ENCODE measurements at regions not wholly inside any gene's neighbourhood (a gene's known extent, or its start where the extent isn't known, plus 50 kb on each side); places are given as distances from the start of the nearest gene placed in this dataset.

DNA sequence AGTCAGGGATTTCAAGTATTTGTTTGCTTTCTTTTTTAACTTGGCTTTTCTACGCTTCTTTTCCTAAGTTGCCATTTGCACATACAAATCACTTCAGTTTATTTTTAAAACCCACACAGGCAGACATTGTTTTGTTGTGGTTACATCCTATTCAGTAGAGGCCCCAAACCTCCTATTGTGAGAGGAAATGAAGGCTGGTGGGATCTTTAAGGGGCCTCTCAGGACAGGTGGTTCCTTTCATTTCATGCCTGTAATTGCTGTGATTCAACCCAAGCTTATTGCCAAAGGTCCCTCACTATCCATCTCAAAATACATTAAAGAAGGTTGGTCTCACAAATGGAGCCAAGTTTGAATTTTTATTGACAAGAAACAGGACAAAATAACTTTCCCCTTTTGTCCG, 257.1 kb downstream of the ADAMTS20 start:
- DNase-seq (ENCODE audit: low spot score) = no peak

DNA sequence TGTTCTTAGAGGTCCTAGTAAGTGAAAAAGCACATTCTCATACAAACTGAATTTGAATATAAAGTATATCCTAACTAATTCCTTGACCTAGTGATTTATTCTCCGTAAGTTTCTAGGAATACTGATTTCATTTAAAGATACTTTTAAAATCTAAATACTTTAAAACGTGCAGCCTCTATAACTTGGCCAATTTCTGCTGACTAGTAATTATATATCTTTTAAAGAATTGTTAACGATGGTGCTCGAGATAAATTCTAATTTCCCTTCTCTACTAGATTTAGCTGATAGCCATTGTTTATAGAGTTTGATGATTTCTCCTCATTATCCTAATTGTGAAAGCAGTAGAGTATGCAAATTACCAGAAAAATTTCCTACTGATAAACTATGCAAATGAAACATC, 257.9 kb downstream of the ADAMTS20 start:
- DNase-seq (ENCODE audit: low spot score) = no peak

DNA sequence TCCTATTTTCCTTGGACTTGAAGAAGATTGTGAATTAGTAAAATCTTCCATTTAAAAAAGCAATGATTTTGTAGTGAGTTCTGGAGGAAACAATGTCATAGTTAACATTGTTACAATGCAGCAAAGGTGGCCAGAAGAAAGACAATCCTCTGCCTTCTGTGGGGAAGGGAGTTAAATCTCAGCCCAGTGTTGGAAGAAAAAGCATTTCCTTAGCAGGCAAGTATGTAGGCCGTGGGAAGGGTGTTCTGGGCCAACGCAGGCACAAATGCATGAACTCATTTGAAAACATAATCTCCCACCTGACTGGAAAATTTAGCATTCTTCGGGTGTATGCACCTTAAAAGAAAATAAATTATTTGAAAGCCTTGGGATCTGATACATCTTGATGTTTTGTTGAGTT, 258.6 kb downstream of the ADAMTS20 start:
- no peak for DNase-seq (ENCODE audit: low spot score)

DNA sequence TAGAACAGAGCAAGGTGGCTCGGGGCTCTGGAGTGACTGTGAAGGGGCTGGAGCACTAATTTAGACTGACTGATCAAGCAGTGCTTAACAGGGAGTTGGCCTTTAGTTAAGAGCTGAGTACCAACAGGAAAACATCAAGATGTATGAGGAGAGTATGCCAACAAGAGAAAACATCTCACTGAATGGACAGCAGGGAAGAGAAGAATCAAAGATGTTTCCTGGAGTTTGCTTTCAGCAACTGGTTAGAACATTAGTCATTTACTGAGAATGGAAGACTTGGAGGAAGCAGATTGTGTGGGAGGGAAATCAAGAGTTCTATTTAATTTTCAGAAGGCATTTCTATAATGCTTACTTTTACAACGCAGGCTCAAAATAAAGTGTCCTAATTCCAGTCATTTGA, 259.3 kb downstream of the ADAMTS20 start:
- DNase-seq (ENCODE audit: low spot score) = peak; percentile 35

DNA sequence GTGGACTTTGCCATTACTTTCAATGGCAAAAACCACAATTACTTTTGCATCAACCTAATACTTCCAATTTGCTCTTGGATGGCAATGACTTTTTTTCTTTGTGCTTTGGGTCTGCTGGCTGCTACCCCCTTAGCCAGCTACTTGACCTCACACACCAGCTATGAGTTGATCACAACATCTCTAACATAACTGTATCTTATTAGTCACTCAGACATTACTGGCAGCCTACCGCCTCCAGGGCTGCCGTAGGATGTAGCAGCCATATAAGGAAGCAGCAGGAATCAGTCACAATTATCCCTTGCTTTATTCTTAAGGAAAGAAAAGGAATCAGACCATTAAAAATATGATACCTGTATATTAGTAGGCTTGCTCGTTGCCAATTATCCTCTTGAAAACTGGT, 260.5 kb downstream of the ADAMTS20 start:
- DNase-seq (ENCODE audit: low spot score) = peak; percentile 23

DNA sequence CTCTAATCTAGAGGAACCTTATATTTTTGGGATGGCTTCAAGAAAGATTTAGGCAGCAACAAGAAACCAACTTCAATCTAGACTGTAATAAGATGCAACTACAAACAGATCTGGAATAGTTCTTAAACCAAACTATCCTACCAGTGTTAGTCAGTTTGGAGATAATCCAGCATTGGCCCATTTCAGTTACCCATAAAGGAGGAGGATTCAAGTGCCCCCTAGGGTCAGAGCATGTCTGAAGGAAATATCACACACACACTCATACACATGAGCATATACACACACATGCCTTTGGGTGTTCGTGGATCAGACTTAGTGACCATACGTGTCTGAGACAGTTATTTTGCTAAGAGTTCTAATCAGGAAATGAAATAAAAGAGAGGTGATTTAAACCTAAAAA, 261.2 kb downstream of the ADAMTS20 start:
- no peak for DNase-seq (ENCODE audit: low spot score)

DNA sequence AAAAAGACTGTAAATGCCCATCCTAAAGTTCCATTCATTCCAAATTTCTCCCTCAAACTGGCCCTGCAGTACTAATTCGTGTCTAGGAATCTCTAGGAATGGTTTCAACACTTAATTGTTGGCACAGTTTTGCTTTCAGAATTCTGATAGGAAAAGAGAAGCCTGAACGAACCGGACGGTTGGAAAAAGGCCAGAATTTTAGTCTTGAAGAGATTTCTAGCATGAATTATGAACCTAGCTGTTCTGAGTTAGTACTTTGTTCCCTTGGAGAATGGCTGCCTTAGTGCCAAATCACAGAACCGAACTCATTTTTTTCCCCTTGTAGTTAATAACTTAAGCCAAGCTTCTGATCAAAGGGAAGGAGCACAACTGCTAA, 262.6 kb downstream of the ADAMTS20 start:
- no peak for DNase-seq (ENCODE audit: low spot score)

DNA sequence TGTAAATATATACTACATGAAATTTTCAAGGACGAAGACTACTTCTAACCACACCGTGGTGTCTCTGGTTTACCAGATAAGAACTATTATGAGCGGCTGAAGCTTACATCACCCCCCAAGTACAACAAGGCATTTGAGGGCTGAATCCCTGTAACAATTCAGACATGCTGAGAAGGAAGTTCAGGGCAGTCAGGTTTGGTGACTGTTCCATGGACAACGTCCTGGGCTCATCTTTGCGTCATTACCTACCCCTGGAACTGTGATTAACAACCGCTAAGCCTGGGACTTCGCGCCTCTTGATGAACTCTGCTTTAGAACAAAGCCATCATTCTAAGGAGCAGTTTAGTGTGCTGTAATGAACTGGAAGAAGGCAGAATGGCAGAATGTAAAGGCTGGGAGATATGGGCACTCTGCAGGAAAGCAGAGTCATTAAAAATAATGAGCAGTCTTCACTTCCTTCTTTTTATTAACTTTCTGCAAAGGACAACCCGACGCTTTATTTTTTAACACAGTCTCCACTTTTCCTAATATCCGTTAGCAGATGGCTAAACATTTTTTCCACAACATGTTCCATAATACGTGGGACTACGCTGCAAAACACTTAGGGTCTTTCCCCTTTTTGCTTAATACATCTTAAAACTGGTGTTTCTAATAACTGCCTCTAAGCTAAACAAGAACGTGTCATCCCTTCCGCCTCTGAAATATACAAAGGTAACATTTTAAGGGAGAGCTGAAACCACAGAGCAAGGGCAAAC, 263.2 kb downstream of the ADAMTS20 start:
- DNase-seq (ENCODE audit: low spot score) = no peak

DNA sequence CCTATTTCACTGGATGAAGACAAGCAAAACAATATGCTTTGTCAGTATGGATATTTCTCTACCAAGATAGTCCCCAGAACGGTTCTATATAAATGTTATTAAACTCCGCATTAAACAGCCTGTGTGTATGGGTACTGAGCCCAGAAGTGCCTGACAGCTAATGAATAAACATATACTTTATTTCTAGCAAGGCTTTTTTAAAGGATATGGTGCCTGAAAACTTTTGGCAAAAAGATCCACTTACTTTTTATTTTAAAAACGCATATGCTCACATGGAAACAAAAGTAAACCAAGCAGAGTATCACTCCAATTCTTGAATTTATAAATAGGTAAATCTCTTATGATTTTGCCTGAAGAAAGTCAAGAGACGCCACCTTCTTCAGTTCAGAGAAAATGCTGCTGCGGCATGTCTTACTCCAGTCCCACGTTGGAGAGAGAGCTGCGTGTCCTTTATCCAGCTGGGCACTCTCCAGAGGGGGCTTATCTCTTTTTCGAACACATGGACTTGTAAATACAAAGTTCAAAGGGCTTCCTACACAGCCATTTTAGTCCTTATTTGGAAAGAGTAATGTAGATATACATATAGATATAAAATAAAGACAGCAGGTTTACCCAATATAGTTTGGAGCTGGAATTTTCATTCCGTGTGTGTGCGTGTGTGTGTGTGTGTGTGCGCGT, 264.2 kb downstream of the ADAMTS20 start:
- no peak for DNase-seq (ENCODE audit: low spot score)

DNA sequence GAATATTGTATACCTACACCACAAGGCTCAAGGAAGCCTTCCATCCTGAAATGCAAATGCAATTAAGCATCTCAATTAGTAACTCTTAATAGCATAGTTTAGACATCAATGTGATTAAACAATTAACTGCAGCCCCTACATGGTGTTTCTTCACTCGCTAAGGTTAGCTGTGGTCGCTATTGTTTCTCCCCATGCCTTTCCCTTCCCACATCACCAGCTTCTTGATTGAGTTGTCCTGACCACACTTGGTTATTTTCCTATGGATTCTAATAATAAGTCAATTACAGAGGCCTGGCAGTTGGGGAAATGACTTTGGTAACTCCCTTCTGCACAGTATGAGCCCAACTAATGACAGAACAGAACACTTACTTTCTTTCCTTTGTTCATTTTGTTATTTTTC, 265.0 kb downstream of the ADAMTS20 start:
- no peak for DNase-seq (ENCODE audit: low spot score)

DNA sequence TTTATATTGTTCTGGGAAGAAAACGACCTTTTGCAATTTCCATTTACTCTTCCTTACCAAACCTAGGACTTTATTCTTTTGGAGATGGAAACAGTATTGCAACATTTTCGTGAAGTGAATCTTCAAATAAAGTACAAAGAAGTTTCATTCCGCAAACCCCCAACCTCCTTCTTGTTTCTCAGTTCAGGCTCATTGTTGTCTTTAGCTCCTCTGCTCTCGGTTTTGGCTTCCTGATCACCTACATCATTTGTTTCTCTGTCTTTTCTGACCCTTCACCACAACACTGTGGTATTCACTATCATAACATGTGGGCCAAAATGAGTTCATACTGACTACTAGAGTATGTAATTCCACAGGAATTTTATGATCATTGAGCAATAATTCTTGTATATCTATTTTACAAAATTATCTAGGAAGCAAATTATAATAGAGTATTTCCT, 266.8 kb downstream of the ADAMTS20 start:
- DNase-seq (ENCODE audit: low spot score) = peak; percentile 72

DNA sequence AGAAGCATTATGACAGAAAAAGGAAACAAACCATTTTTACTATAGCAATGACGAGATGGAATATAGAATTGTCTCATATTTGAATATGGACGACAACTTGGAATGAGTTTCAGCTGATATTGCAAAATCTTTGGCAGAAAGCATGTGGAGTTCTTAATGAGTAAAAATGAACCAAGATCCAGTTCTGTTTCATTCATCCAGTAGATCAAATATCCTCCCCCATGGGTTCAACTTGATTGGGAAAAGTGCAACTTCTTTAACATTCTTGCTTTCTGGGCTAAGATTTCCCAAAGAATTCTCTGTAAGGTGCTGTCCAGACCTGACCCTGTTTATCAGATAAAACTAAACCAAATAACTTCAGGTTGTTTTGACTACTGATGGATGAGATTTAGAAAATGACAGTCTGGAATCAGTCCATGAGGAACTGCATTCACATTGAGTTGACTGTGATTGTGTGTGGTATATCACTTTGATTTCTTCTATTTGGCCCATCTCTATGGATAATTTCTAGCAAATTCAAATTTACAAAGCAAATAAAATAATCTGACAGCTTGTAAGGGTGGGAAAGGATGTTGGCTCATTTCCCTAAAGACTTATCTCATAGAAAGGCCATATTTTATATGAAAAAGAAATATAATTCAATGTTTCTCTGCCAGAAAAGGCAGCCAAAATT, 267.4 kb downstream of the ADAMTS20 start:
- DNase-seq (ENCODE audit: low spot score) = no peak

DNA sequence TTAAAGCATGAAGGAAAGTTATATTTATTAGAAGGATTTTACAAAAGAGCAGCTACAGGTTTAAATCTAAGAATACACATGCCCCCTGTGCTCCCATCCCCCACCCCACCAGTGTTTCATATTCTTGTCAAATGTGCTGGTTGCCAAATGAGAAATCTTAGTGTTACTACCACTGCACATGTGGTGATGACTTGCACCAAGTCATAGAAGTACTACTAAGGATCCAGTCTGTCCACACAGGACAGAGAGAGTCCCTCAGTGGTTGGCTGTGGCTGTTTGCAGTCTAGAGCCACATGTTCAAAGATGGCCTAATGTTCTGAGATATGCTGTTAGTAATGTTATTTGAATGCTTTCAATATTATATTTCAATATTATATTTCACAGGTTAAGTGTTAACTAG, 268.8 kb downstream of the ADAMTS20 start:
- no peak for DNase-seq (ENCODE audit: low spot score)

DNA sequence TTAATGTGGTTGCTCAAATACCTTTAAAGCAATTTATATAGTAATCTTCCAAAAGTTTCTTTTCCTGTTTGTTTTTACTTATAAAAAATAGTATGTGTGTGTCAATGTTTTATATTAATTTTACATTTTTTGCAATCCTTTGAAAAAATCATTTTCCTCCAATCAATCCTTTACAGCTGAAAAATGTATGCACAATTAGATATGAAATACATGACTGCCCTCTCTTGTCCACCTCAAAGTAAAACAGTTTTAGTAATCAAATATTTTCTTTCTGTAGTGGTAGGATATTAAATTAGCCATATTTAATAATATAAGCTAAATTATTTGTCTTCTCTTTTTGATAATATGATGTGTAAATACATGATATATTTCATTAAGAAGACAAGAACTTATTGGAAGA, 269.9 kb downstream of the ADAMTS20 start:
- peak; percentile 23 for DNase-seq (ENCODE audit: low spot score)

DNA sequence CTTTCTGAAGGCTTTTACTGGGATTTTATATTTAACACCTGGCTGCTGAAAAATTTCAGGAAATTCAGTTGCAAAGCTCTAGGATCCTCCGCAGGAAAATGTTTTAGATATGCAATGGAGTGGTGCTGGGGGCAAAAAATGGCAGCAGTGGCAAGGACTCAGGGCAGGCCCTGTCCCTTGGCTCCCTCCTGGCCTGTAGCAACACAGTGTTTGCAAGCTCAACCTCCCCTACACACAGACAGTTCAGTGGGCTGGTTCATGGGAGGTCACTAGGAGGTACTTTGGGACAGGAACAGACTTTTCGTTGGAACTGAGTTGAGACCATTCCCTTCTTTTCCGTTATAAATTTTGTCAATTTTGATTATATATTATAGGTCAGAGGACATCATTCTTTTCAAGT, 270.4 kb downstream of the ADAMTS20 start:
- no peak for DNase-seq (ENCODE audit: low spot score)

DNA sequence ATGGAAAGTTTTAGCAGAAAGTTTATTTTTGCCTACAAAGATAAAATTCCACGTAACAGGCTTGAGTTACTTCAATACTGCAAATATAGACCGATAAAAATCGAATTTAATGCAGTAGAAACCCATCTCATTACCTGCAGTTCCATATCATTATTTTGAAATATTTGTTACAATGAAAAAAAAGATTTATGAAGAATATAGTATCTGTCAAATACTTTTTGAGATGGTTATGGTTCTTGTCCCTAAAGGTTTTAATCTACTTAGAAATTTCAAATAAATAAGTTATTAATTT, 273.5 kb downstream of the ADAMTS20 start:
- DNase-seq (ENCODE audit: low spot score) = no peak

DNA sequence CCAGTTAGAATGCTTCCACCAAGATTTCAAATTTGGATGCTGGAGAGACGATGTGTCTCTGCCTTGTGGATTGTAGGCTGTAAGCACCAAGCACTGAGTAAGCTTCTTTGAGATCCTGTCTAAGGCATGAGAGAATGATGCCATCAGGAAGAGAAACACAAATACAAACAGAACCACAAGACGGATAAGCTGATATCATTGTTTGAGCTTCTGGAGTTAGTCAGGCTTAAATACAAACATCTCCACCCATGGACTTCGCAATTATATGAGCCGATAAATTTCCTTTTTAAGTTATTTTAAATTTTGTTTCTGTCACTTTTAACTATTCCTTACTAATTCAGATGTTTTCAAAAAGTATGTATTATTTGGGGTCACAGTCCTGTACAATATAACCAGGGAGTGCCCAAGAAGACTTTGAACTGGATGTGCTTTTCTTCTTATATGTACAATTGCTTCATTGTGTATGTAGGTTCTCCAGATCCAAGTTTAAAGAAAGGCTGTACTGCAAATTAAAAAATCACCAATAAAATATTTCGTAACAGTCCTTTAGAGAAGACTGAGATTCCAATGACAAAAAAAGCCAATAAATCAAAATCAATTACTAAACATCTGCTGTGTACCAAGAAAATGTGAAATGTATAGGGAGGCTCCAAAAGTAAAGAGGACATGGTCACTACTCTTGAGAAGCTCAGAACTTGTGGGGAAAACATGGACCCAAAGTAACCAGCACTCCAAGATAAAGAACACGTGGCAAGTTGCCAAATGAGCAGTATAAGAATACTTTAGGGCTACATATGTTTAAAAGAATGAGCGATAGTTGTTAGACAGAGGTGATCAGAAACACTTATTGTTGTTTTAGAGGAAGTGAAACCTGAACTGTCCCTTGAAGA, 274.1 kb downstream of the ADAMTS20 start:
- DNase-seq (ENCODE audit: low spot score) = peak; percentile 12

DNA sequence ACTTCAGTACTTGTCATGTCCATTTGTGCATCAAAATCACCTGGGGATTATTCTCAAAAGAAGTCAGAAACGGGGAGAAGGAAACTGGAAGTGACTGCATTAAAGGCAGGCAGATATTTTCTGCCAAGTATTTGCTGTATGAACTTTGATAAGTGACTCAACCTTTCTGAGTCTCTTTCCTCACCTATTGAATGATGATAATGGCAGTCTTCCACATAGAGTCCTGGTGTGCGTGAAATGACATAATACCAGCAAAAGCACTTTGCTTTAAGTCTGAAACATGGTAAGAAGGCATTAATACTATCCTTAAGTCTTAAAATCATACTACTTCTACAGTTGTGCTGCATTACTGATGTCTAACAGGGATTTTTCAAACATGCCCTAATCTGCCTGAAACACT, 278.5 kb downstream of the ADAMTS20 start:
- no peak for DNase-seq (ENCODE audit: low spot score)

DNA sequence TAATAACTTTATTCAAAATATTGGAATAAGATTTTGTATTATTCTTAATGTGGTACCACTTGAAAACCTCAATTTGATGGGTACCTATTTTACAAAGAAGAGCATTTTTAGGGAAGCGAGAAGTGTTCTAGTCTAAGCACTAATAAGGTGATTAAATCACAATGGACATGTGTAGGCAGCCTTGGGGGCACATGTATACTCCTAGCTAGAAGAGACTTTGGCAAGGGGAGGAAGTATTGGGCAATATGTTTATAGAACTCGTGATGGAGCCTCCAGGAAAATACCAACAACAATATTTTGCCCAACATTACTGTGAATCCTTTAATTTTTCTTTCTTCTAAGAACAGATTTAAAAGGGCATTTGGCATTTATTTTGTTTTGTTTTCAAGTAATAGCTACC, 280.3 kb downstream of the ADAMTS20 start:
- DNase-seq (ENCODE audit: low spot score) = no peak

DNA sequence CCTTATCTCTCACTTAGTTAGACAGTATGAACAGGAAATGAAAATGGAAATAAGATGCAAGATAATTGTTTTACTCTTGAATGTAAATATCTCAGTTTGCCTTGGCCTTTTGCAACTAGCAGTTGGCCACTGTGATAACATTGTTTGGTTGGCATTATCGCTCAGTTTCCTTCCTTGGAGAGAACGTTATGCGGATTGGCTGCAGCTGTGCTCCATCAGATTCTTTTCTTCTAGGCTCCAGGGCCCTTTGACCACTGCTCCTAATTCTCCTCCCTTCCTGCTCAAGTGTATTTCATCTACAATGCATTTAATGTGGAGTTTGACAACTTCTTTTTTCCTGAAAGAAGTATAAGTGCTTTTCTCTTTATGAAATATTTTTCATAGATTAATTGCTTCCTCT, 284.2 kb downstream of the ADAMTS20 start:
- no peak for DNase-seq (ENCODE audit: low spot score)

DNA sequence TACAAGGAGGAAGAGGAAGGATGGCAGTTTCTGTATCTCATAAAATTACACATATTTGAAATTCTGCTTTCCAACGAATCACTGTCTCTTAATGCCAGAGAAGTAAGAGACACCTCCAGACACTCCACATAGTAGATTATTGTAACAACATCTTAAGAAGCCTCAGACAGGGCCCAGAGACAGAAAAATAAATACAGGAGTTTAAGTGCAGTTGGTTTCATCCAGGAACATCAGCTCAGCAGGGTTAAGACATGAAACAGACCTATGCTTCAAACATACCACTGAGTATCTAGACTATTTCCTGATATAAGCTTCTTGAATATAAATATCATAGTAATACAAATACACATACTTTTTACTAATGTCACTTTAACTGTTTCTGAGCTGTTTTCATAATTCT, 290.3 kb downstream of the ADAMTS20 start:
- DNase-seq (ENCODE audit: low spot score) = no peak

DNA sequence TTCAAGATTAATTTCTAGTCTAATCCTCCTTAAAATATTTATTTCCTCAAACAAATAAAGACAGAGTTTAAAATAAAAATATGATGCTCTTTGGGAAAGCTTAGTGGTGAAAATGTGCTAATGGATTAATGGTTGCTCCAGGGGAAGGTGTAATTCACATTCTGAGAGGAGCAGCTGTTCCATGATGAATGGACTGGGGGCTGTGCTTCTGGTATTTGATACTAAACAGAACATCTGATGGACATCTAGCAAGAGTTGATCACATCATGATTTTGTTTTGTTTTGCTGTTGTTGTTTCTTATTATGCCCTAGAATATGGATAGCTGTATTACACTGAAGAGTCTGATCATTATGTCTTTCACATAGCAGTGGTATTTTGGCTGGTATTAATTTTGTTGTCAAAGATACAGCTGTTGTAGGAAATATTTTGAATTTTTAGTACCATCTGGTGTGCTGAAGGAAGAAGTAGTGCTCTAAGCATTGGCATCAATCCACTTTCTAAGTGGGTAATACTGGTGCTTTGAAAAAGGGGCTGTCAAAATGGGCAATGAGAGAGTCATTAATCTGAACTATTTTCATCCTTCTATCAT, 296.4 kb downstream of the ADAMTS20 start:
- no peak for DNase-seq (ENCODE audit: low spot score)
